Right renal cortex interstitium (tissue), 3 donors: ENCODE measurements at regions not wholly inside any gene's neighbourhood (a gene's known extent, or its start where the extent isn't known, plus 50 kb on each side); places are given as distances from the start of the nearest gene placed in this dataset.
"Not testable (repeated sequence)": the region's sequence is repeated elsewhere in the genome, so short reads cannot be mapped to it uniquely, and the experiment has no call there.

Source experiments
- DNase-seq, 3 donors: peaks; one replicate each; pipeline ENCODE4 v3.0.0-alpha.2; 2013; ENCODE audit warnings: low read depth in 3 of 3, low spot score in 2 of 3

DNA sequence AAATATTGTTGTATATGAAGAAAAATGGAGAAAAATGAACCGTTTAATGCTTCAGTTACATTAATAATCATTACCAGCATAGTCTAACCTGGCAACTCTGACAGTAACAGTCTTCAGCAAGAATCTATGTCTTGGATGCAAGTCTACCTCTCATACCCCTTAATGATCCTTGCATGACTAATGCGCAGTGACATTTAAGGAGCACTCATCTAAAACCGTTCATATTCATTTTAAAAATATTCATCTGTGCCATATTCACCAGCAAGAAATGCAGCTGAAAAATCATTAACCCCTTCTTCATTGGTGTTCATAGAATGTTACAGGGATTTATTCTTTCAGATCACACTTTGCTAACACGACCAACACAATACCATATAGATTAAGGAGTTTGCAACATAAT is 227.2 kb upstream of the ASCC3 start:
- no peak for DNase-seq

DNA sequence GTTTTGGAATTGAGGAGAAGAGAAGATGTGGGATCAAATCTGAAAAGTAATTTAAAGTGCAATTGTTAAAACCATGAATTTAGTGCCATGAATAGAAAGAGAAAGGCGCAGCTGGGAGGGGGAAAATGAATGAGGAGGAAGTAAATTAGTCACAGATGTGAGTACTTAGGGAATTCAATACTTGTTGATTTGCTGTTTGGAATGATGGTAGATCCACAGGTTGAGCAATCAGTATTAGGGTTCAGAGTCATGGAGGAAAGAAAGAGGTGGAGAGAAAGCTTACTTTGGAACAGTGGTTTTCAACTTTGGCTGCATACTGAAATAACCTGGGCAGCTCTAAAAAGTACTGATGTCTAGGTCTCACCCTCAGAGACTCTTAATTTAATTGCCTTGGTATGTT is 229.7 kb upstream of the ASCC3 start:
- no peak for DNase-seq

DNA sequence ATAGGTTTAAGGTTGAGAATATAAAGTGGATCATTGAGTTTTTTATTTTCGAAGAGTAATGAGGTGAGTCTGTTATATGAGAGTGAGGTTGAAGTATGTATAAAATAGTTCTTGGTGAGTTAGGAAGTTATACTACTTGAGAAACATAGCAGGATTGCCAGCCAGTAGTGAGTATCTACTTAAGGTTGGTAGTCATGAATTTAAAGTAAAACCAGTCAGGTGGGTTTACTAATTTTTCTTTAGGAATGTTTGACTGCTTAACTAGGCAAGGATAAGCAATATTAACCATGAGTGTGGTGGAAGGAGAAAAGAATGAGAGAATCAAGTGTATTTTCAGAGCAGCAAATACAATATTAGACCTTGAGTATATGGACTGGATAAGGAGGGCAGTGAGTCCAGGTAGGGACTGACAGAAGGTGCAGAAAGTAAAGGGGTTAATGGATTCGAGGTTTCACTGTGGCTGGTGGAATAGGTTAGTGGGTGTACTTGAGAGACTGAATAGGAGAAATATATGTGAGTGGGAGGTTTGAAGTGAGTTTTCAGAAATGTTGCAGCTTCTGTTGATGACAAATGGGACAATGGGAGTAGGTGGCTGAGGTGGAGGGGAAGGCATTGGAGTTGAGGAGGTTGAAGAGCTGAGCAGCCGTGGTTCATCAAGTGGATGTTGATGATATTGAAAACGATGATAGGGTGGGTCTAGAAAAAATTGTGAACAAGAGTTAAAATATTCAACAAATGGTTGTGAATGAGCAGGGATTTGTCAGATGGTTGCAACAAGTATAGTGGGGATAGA is 232.5 kb upstream of the ASCC3 start:
- DNase-seq, result no peak

DNA sequence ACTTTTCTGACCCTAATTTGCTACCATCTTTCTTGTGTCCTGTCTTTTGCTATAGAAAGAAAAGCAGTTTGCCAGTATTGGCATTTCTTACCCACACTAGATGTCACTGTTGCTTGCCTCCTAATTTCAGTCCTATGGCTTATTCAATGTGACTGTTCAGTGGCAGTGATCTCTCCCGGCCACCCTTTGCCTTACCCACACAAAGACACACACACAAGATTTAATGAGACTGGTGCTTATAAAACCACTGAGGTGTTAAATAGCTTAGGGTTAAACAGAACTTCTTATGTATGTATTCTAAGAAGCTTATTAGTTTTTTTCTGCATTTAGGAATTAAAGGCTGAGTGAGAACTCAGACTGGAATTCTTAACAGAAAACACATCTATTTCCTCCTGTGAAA is 233.6 kb upstream of the ASCC3 start:
- peak; percentile 36 to 47 (median 37) for DNase-seq

DNA sequence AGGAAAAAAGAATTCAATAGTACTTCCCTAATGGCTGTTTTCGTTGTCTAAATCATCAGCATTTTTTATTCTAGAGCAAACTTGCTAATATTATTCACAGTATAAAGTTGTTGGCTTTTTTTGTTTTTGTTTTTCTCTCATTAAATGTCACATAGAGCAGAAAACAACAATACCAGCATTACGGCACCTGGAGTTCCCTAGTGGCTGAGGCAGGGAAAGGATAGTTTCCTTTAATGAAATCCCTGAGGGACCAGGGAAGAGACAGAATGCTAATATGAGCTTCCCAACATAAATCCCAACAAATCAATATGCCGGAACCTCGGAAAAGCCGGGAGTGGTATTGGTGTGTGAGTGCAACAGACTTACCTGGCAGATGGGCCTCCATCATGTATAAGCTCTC is 235.2 kb upstream of the ASCC3 start:
- no peak for DNase-seq

DNA sequence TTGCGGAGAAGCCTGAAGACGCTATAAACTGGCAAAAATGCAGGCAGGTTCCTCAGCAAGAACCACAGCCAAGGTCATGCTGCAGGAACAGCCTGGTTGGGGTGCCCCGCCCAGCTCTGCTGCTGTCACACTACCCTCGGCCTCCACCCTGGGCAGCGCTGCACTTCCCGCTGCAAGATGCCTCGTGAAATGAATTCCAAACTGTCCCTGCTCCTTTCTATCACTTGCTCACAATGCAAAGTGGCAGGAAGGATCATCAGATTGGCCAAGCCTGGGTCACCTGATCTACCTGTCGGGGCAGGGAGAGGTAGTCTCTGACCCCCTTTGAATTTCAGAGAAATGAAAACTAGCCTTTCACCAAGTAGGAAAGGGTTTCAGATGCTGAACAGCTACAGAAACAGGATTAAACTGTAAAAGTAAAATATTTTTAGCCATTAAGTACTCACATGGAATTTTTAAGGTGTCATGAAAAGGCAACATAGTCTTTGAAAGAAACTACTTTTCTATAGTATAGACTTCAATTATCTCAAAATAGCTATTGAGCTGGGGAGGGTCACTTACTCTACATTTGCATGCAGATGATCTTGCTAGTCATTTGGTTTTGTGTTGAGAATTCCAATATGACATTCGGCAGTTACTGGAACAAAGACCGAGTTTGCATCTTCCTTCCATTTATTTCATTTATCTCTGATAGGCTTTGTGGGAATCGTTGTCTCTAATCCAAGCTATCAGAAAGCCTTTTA is 236.4 kb upstream of the ASCC3 start:
- DNase-seq, result no peak

DNA sequence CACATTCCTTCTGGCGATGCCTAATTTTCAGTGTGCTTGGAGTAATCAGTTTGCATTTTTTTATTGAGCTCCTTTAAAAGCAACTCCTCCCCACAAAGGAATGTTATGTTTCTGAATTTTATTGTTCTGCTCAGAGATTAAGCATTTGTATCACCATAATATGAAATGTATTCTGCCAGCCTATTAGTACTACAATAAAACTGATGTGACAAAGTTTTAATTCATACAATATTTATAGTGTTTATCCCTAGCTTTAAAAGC is 236.9 kb upstream of the ASCC3 start:
- no peak for DNase-seq

DNA sequence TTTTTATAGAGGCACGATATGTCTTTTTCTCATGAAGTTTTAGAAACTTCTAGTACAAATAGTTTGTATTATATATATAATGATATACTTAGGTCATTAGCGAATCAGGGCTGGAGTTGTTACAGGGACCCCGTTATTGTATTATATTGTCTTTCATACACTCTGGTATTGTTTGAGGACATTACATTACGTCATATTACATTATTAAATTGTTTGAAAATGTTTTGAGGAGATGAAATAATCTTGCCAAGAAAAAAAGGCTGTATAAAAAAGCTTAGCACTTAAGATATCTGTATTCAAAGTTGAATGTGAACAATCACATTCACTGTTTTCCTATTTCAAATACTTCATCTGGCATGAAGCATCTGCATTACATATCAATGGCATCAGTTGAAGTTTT is 239.6 kb upstream of the ASCC3 start:
- no peak for DNase-seq

DNA sequence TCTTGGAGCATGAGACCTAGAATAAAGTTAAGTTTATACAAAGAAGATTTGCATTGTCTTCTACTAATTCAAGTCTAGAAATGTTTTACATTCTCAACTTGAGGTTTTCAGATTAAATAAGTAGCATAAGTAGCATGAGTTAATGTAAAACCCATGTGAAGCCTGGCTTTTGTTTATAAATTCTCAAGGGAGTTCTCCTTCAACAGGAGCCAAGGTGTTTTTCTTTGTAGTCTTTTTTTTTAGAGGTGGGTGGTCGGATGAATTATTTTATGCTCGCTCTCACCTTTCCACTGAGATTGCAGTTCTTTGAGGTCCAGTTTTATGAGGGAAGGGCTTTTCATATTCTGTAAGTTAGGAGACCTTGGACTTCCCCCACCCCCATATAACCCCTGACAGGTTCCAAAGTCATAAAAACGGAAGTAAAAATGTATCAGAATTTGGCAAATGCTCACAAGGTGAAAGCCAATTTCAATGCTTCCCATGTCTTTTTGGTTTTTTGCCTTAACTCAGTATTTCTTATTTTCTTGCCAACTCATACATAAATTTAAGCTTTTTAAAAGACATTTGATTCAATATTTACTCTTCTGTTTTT is 244.3 kb upstream of the ASCC3 start:
- DNase-seq, result no peak

DNA sequence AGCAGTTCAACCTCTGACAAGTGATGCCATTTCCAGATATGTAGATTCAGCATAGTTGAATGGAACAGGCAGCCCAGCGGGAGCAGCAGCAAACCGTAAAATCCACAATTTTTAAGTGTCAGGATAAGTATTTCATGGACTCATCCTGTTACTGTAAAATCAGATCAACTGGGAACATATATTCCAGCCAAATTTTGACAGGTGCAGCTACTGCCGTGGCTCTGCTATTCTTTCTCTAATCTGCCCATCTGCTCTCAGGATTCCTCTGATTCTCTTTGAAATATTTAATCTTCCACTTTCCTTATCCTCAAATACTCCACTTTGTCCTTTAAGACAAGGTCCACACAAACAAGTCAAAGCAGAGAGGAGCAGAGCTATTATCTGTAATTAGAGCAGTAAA is 245.4 kb upstream of the ASCC3 start:
- DNase-seq, result no peak

DNA sequence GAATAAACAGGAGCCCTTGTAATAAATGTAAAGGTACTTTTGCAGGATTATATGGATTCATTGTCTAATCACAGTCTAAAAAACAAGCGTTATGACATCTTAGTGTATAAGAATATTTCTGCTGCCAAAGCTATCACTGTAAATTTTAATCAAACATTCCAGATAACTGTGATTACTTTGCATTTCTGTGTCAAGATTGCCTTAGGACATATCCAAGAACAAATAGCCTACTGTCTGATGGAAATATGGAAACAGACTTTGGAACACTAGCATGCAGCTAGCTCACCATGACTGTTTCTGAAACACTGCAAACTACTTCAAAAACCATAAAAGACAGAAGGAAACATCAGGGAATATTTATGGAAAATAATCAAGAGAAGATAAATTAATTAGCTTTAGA is 248.7 kb upstream of the ASCC3 start:
- DNase-seq, result no peak

DNA sequence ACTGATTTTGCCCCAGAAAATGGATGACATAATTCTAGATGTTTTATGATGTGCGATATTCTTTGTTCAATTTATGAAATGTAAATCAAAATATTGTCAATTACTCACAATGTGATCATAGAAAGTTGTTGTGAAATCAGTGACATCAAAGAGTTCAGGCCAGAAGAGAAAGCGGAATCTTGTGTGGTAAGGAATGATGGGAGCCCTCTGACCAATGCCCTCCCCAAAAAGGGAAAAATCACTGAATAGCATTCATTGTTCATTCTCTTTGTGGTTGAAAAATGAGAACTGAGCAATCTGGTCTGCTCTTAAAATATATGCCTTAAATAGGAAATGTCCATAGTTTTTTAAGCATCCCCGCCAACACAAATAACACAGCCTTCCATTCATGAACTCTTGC is 247.1 kb upstream of the GRIK2 start:
- no peak for DNase-seq

DNA sequence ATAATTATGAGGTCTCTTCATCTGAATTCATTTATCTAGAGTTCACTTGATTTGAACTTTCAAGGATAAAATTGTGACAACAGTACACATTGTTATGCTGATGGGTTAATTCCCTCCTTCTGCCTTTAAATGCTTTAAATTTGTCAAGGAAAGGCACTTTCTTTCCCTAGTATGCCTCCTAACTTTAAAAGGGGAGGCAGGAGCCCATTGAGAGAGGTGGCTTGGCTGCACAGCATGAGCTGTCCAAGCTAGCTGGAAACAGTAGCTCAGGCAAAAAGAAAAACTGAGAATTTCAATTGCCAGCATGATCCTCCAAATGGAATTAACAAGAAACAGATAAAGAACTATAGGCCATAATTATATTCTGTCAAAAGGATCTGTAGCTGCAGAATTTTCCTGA is 243.3 kb upstream of the GRIK2 start:
- DNase-seq, result no peak

DNA sequence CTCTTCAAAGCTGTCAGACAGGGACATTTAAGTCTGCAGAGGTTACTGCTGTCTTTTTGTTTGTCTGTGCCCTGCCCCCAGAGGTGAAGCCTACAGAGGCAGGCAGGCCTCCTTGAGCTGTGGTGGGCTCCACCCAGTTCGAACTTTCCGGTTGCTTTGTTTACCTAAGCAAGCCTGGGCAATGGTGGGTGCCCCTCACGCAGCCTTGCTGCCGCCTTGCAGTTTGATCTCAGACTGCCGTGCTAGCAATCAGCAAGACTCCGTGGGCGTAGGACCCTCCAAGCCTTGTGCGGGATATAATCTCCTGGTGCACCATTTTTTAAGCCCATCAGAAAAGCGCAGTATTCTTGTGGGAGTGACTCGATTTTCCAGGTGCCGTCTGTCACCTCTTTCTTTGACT is 235.9 kb upstream of the GRIK2 start:
- not testable (repeated sequence) for DNase-seq

DNA sequence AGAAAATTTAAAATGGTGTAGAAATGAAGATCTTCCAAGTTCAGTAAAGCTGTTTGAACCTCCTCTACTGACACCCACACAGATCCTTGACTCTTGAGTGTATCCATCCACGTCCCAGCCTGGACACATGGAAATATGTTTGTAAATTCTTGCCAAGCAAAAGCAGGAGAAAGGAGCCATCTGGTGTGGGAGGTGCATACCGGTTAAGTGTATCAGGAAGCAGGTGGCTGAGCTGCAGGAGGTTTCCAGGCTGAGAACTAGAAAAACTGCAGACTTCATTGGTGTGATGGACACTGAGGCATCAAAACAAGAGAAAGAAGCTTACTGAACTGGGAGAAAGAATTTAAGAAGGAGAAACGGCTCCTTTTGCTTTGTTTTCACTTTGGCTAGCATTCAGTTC is 229.9 kb upstream of the GRIK2 start:
- DNase-seq, result no peak

DNA sequence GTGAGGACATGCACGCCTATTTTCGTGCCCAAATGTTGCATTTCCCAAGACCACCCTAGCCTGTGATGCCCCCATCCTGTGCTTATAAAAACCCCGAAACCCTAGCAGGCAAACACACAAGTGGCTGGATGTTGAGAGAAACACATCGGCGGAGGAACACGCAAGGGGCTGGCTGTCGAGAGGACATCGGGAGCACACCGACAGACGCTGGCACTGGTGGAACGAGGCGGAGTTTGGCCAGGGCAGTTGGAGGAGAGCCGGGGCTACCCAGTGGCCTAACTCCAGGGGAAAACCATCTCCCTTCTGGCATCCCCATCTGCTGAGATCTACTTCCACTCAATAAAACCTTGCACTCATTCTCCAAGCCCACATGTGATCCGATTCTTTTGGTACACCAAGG is 225.9 kb upstream of the GRIK2 start:
- DNase-seq, result no peak

DNA sequence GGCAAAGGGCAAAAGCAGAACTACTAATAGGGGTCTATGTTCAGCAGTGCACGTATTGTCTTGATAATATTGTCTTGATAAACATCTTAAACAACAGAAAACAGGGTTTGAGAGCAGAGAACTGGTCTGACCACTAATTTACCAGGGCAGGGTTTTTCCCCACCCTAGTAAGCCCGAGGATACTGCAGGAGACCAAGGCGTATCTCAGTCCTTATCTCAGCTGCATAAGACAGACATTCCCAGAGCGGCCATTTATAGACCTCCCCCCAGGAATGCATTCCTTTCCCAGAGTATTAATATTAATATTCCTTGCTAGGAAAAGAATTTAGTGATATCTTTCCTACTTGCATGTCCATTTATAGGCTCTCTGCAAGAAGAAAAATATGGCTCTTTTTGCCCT is 222.5 kb upstream of the GRIK2 start:
- not testable (repeated sequence) for DNase-seq

DNA sequence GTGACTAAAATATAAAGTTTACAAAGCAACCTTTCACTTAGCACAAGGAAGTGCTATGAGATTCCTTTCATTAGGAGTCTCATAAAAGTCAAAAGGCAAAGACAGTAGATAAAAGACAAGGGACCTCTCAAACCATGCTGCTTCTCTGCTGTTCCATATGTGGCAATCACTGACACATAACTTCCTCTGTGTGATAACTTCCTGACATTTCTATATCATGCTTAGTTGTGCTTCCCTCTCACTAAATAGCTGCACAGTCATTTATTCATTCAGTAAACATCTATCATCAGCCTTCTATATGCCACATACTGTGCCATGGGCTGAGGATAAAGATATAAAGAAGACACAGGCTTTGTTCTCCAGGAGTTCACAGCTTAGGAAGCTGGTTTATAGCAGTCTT is 214.8 kb upstream of the GRIK2 start:
- no peak for DNase-seq

DNA sequence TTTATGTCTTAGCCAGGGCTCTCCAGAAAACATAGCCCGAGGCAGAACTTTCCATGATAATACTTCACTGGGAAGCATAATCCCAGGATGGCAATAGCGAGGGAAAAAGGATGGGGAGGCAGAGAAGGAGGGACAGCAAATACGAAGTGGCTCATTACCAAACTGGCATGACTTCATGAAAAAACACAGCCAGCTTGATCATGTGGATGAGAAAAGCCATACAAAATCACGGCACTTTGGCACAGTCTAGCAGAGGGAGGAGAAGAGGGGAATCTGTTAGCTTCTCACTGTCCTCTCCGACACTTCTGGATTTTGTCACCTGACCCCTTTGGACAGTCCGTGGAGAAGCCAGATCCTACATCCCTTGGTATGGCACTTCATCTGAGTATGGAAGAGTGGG is 212.5 kb upstream of the GRIK2 start:
- no peak for DNase-seq

DNA sequence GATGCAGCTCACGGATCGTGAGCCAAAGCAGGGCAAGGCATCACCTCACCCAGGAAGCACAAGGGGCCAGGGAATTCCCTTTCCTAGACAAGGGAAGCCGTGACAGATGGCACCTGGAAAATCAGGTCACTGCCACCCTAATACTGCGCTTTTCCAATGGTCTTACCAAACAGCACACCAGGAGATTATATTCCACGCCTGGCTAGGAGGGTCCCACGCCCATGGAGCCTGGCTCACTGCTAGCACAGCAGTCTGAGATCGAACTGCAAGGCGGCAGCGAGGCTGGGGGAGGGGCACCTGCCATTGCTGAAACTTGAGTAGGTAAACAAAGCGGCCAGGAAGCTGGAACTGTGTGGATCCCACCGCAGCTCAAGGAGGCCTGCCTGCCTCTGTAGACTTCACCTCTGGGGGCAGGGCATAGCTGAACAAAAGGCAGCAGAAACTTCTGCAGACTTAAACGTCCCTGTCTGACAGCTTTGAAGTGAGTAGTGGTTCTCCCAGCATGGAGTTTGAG is 205.2 kb upstream of the GRIK2 start:
- DNase-seq, result not testable (repeated sequence)

DNA sequence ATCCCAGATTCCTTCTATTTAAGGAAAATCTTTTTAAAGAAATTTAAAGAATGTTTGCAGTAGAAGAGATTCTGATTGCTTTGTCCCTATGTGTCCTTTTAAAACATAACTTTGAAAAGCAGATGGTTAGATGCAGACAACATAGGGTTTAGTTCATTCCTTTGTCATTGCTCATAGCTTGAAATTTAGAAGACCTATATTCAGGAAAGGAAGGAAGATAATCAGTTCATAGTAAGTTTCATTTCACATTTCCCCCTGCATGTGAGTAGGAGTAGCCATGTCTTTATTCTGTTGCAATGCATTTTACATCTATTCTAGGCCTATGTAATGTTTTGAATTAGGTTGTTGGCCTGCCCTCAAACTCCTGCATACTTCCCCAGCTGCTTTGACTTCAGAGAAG is 197.9 kb upstream of the GRIK2 start:
- no peak for DNase-seq

DNA sequence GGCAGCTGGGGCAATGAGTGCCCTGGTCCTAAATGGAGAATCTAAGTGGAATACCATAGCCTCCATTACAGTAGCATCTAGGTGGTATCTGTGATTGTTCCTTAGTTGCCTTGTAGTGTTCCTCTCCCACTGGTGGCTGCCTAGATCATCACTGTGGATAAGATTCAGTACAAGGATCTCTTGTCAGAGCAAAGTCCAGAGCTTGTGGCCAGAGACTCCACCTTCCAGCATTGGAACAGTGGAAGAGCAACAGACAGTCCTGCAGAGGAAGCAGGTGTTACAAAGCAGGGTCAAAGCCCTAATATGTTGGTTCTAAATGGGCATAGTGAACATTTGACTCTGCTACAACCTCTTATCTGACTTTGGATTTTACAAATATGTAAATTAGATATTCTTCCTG is 194.1 kb upstream of the GRIK2 start:
- DNase-seq, result no peak
